ENCODE measurements at regions not wholly inside any gene's neighbourhood (a gene's known extent, or its start where the extent isn't known, plus 50 kb on each side); places are given as distances from the start of the nearest gene placed in this dataset.

DNA sequence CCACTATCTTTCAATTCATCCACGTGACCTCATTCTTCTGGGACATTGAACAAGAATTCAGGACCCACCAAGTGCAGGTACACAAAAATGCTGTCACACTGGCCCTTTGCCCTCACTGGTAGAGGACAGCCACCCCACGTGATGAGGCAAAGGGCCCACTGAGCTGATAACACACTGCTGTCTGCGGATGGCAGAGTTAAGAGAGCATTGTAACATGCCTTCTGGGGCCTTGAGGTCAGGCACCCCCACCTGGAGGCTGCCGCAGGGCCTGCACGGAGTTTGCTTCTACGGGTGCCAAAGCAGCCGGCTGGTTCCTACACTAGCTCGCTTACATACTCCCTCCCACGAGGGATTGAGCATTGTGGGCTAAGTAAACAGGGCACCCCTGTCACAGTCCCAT, 101.0 kb downstream of the LRIG3 start:
- no peak for DNase-seq

- DNase-seq, result no peak
These were observed 100.3 kb downstream of the LRIG3 start for GRCh38 chr12:58819985-58820384.

Data from CD4-positive, alpha-beta T cell treated with Interleukin-12 subunit alpha and Interleukin-12 subunit beta, for 1 hour (primary cell).